ENCODE measurements at regions not wholly inside any gene's neighbourhood (a gene's known extent, or its start where the extent isn't known, plus 50 kb on each side); places are given as distances from the start of the nearest gene placed in this dataset.
A peak's percentile ranks its signal among the peaks of the same experiment; 100 is the strongest.

DNA sequence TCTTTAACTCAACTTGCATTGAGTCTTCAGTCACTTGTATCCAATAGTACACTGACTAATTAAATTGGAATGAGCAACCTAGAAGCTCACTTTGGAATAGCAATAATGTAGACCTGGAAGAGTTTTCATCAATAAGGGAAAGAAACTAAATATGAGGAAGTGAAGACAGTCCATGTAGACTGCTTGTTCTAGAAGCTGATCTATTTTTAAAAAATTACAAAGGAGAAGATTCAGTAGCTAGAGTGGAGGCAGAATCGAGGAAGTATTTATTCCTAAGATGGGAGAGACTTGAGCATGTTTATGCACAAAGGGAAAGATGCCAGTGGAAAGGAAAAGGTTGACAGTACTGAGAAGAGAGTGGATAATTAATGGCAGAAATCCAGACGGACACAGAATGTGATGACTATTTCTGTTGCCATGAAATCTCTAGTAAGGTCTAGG, 156.3 kb upstream of the PDE3A start:
- peak; percentile 12 for DNase-seq (ENCODE audit: low read depth)
- TF ChIP-seq, protein P1, sequence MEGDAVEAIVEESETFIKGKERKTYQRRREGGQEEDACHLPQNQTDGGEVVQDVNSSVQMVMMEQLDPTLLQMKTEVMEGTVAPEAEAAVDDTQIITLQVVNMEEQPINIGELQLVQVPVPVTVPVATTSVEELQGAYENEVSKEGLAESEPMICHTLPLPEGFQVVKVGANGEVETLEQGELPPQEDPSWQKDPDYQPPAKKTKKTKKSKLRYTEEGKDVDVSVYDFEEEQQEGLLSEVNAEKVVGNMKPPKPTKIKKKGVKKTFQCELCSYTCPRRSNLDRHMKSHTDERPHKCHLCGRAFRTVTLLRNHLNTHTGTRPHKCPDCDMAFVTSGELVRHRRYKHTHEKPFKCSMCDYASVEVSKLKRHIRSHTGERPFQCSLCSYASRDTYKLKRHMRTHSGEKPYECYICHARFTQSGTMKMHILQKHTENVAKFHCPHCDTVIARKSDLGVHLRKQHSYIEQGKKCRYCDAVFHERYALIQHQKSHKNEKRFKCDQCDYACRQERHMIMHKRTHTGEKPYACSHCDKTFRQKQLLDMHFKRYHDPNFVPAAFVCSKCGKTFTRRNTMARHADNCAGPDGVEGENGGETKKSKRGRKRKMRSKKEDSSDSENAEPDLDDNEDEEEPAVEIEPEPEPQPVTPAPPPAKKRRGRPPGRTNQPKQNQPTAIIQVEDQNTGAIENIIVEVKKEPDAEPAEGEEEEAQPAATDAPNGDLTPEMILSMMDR (IDR thresholded peaks at IDR 0.05; ENCODE audit: insufficient read depth, low read depth, low read length): no peak
- no peak overlapping the region for H3K4me3 ChIP-seq (ENCODE audit: low read depth, low read length)

DNA sequence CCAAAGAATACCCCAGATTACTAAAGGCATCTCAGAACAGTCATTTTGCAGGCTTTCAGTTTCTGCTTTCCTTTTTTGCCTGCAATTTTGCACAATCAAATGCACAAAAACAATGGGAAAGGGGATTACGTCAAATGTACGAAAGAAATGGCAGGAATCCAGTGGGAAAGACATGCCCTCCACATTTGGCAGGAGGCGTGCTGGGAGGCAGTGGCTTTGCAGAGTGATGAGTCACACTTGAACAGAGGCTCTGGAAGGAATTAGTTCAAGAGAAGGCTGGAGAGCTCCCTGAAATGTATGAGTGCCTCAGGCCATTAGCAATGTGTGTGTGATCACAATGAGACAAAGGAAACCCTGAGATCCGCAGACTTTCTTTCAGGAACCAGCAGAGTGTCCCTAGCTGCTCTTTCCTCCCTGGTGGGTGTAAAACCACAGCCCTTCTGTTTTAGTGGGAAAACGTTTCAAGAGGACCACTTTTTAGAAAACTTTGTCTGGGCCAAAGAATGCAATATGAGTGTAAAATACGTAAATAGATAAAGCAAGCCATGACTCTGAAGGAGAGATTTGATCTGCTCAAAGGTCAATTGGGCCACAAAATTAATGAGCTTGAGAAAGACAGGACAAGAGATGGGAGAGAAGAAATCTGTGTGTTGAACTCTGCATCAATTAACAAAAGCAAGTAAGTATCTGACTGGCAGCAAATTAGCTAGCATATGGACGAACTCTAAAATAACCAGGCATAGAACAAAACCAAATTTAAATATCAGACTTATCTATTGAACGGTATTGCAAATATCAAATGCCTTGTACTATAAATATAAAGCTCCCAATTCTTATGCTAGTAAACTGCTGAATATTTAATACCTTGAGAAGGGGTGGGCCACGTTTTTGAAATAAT, 155.4 kb upstream of the PDE3A start:
- peak; percentile 97 for DNase-seq (ENCODE audit: low read depth)
- no peak overlapping the region for H3K4me3 ChIP-seq (ENCODE audit: low read depth, low read length)

DNA sequence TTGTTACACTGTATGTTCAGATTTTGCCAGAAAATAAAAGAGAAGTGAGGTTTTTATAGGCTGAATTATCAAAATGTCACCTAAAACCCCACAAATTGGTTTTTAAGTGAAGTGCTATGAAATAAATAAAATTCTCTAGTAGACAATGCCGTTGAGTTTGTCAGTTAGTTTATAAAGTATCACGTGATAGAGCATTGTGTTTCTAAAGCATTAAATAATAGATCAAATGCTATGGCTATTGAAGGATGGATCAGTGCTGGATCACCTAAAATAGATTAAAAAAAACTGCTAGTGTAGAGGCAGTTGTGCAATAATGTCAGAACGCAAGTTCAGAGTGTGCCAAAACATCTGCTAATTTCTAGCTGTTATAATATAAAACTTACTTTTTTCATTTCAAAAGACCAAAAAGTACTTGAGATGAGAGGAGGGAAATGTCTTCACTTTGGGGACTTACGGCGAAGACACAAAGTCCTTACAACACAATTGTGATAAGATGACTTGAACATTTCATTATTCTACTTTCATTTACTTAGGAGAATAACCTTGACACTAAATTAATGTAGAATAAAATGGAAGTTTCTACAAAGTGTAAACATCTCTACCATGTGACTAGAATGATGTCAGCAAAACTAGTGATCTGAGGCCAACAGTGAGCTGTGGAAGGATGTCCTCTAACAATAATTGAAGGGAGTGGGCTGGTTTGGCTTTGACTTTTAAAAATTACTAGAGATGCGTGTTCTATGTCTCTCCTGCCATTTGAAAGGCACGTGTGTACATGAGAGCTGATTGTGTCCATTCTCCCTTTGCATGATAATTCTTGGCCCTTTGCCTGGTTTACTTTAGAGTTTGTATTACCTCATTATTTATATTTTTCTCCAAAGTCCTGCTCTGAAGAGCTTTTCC, 154.4 kb upstream of the PDE3A start:
- peak; percentile 40 for DNase-seq (ENCODE audit: low read depth)
- no peak overlapping the region for H3K4me3 ChIP-seq (ENCODE audit: low read depth, low read length)
- TF ChIP-seq, protein P1 (IDR thresholded peaks at IDR 0.05; ENCODE audit: insufficient read depth, low read depth, low read length): no peak

More for the DNA sequence above, 155.4 kb upstream of the PDE3A start:
- TF ChIP-seq, protein P1 (IDR thresholded peaks at IDR 0.05; ENCODE audit: insufficient read depth, low read depth, low read length): no peak

DNA sequence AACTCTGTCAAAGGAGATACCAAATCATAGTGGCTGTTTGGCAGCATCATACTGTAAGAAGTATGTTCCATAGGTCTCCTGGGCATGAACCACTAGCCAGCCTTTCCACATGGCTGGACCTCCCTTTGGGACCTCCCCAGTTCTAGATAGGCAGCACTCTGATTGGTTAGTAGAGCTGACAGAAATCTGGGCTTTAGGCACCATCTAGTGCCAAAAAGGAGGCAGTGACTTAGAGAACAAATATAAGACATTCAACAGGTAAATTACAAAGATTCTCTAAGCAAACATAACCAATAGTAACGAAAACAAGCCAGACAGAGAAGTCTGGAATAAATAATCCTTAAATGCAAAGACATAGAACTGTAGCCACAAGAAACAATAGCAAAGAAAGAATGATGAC, 148.0 kb upstream of the PDE3A start:
- TF ChIP-seq, protein P1 (IDR thresholded peaks at IDR 0.05; ENCODE audit: insufficient read depth, low read depth, low read length): peak; percentile 58
- DNase-seq (ENCODE audit: low read depth): peak; percentile 64

DNA sequence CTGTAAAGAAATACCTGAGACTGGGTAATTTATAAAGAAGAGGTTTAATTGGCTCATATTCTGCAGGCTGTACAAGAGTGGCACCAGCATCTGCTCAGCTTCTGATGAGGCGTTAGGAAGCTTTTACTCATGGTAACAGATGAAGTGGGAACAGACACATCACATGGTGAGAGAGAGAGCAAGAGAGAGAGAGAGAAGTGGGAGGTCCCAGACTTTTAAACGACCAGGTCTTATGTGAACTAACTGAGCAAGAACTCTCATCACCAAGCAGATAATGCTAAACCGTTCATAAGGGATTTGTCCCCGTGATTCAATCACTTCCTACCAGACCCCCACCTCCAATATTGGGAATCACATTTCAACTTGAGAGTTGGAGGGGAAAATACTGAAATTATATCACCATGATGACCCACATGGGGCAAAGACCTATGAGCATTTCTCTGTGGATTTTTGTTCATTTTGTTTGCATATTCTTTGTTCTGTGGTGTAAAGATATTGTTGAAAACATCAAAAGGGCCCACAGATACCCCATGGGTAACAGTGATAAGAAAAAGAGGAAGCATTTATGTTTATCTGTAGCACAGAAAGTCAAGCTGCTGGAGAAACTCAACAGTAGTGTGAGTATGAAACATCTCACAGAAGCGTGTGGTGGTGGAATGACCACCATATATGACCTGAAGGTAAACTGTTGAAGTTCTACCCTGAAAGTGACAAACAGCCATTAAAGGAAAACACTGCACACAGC, 135.2 kb upstream of the PDE3A start:
- DNase-seq (ENCODE audit: low read depth): no peak
- TF ChIP-seq, protein P1 (IDR thresholded peaks at IDR 0.05; ENCODE audit: insufficient read depth, low read depth, low read length): no peak
- H3K4me3 ChIP-seq (ENCODE audit: low read depth, low read length): no peak overlapping the region

More for the DNA sequence above, 148.0 kb upstream of the PDE3A start:
- no peak overlapping the region for H3K4me3 ChIP-seq (ENCODE audit: low read depth, low read length)

DNA sequence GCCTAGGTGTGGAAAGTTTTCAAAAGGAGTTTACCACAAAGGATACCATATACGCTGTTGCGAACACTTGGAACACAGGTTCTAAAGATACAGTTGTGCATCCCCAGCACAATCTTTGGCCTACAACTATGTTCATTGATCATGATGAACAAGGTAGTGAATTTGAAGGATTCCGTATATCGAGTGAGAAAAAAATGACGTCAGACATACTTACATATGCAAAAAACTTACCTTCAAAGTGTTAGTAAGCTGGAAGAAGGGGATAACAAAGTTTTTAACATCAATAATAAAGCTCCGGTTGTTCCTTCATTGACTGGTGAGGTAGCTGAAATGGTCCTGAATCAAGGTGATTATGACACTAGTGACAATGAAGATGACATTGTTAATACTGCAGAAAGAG, 133.9 kb upstream of the PDE3A start:
- DNase-seq (ENCODE audit: low read depth): no peak
- H3K4me3 ChIP-seq (ENCODE audit: low read depth, low read length): no peak overlapping the region
- TF ChIP-seq, protein P1 (IDR thresholded peaks at IDR 0.05; ENCODE audit: insufficient read depth, low read depth, low read length): no peak

All from fibroblast of villous mesenchyme (primary cell).